Motor neuron (in vitro differentiated cells): ENCODE measurements at regions not wholly inside any gene's neighbourhood (a gene's known extent, or its start where the extent isn't known, plus 50 kb on each side); places are given as distances from the start of the nearest gene placed in this dataset.

ENCODE experiments used
- ATAC-seq, 8 experiments: fragments of 200-7000 bp; cut with Tn5 transposase; replicated peaks in 6 of 8; 2 replicates each; pipeline ENCODE4 v1.8.0; 2021; ENCODE audit warnings: mild to moderate bottlenecking in 8 of 8, moderate library complexity in 8 of 8
- H3K27ac ChIP-seq, 2 donors: fragments of 250-450 bp; sonication (Bioruptor Pico); 2 replicates each; pipeline ENCODE4 v1.9.0; 2021; ENCODE audit warnings: antibody characterized with exemption in 2 of 2, mild to moderate bottlenecking in 2 of 2, moderate library complexity in 1 of 2
- H3K4me1 ChIP-seq, 2 donors: fragments of 250-450 bp; sonication (Bioruptor Pico); replicated peaks in 1 of 2; 2 replicates each; pipeline ENCODE4 v1.6.1; 2021; ENCODE audit warnings: antibody characterized with exemption in 2 of 2, mild to moderate bottlenecking in 2 of 2, moderate library complexity in 1 of 2
- H3K4me3 ChIP-seq, 5 donors: fragments of 250-450 bp; sonication (Bioruptor Pico); 2 replicates each; pipeline ENCODE4 v1.9.0; 2021; ENCODE audit warnings: antibody characterized with exemption in 5 of 5, mild to moderate bottlenecking in 5 of 5, moderate library complexity in 4 of 5
- WGBS, 10 experiments: fragments of 450-650 bp; shearing (Covaris generic); methylation state at CpG; one replicate each; pipeline ENCODE4 v1.0.0; 2022; 5-methylcytosine and 5-hydroxymethylcytosine counted together
- in situ Hi-C, 9 experiments: fragments of 400-800 bp; cut with MboI; loops; one replicate each; pipeline ENCODE4 v1.15.0; 2021; ENCODE audit warnings: low sequenced_read_pairs in 9 of 9, low pct_unique_long_range_greater_than_20kb in 2 of 9; ENCODE audit not compliant: unreplicated experiment in 9 of 9

DNA sequence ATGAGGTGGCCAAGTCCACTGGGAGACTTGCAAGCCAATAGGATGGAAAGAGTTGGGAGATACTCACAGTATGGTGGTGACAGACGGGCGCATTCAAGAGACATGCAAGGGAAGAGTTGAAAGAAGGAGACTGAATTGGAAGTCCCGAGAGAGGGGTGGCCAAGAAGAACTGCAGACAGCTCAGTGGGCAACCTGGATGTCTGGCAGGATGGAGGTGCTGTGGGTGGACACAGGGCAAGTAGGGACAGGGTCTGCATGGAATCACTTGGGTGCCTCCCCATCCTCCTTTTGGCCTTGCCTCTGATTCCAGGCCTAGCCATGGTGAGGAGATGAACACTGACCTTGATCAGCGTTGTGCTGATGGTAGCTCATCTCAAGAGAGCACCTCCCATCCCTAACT is 235.7 kb upstream of the COPS8 start:
- Histone ChIP-seq H3K27ac (no peak overlapping the region), H3K4me3 (no peak overlapping the region), H3K4me1 (peaks cover 50 to 54% of the 10 kb centered on the region in 2 donors)
- WGBS, 10 experiments: 83 to 100% (median 100%) methylated on average over 1 to 4 of the region's 4 CpGs; no CpG with 5 or more reads in 4 of the 10 experiments
- ATAC-seq: no peak
- in situ Hi-C loops: no loop called here

DNA sequence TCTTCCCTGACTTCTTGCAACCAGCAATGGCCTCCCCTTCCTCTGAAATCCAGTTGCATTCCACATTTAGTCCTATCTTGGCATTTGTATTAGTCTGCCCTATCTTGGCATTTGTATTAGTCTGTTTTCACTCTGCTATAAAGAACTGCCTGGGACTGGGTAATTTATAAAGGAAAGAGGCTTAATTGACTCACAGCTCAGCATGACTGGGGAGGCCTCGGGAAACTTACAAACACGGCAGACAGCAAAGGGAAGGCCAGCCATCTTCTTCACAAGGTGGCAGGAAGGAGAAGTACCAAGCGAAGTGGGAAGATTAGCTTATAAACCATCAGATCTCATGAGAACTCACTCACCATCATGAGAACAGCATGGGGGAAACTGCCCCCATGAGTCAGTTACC is 234.5 kb upstream of the COPS8 start:
- 20 to 90% (median 58%) methylated on average over 1 to 3 of the region's 3 CpGs; no CpG with 5 or more reads in 2 of the 10 experiments for WGBS, 10 experiments
- no peak for ATAC-seq
- H3K4me1 ChIP-seq: peaks cover 56% of the 10 kb centered on the region in 2 donors
- in situ Hi-C loops: no loop called here
- no peak overlapping the region for H3K4me3 ChIP-seq
- H3K27ac ChIP-seq: no peak overlapping the region

DNA sequence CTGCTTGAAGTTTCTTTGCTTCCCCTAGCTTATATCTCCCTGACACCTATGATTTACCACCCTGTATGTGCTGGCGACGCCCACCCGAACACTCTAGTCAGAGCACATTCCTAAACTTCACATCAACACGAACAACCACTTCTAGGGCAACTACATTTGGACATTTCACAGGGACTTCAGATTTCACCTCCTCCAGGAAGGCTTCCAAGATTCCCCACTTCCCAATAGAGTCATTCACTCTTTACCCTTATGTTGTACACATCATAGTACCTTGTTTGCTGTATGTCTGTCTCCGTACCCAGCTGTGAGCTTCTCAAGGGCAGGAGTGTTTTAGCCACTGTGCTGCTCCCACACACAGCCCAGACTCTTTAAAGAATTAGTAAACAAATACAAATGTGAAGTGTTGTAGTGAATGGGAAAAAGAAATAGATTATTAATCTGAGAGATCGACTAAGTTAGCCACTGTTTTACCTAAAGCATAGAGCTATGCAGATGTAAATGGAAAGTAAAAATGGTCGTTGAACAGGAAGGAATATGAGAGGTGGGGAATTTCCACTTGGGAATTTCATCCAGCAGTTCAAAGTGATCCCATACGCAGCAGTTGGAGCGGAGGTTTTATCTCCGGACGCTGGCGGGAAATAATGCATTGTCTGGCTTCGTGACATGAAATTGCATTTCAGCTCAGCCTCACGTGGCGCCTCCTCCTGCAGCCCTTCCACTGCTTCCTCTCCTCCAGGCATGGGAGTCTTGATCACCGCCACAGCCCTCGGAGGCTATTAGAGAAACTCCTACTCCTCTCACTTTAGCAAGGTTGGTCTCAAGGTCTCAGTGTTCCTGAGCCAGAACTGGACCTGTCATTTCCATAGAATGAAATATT is 233.4 kb upstream of the COPS8 start:
- peak overlapping the region in 1 of 2 donors; percentile 8 for H3K27ac ChIP-seq
- peak in 2 of 8 experiments; percentile 7 to 13 for ATAC-seq
- 40 to 88% (median 66%) methylated on average over 1 to 14 of the region's 17 CpGs for WGBS, 10 experiments
- in situ Hi-C loops: no loop called here
- peaks cover 61% of the 10 kb centered on the region in 2 donors for H3K4me1 ChIP-seq
- no peak overlapping the region for H3K4me3 ChIP-seq

DNA sequence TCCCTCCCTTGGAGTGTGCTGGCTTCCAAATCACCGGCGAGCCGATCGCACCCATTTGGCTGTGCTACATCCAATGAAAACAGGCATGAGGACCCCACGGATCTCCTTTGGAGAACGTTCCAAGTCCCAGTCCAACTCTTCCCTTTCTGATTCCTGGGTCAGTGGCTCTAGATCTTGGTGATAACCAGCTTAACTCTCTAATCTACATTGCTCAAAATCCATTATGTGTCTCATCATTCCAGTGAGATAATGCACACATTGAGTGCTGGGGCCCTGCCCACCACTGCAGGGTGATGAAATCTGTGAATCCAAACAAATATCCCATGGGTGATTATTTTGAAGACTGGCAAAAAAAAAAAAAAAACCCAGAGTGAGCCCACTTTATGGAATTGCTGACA is 232.7 kb upstream of the COPS8 start:
- Histone ChIP-seq H3K27ac (peak overlapping the region in 1 of 2 donors; percentile 8), H3K4me3 (no peak overlapping the region), H3K4me1 (peaks cover 60 to 61% of the 10 kb centered on the region in 2 donors)
- ATAC-seq: peak in 1 of 8 experiments; percentile 11
- WGBS, 10 experiments: 82 to 100% (median 87%) methylated on average over 1 to 6 of the region's 6 CpGs; no CpG with 5 or more reads in 4 of the 10 experiments
- in situ Hi-C loops: no loop called here

DNA sequence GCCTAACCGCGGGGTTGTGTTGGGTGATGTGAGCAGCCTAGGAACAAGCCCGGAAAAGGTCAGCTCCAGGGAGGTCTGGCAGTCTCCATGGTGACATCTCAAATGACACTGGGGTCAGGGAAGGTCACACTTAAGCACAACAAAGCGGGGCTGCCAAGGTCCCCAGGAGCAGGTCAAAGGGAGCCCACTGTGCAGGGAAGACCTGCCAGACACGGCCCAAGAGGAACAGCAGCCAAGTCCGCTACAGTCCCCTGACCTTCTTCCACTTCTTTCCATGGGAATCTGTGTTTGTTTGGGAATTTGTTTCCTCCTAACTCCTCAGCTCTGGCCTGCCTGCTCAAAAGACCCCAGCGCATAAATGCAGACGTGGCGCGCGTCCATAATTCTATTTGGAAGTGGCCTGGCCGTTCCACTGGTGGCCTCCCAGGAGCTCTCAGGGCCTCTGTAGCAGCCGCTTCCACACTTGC is 232.1 kb upstream of the COPS8 start:
- no peak overlapping the region for H3K4me3 ChIP-seq
- peak overlapping the region in 1 of 2 donors; percentile 33 for H3K27ac ChIP-seq
- 0 to 100% (median 80%) methylated on average over 1 to 11 of the region's 13 CpGs; no CpG with 5 or more reads in 1 of the 10 experiments for WGBS, 10 experiments
- H3K4me1 ChIP-seq: peaks cover 54% of the 10 kb centered on the region in 2 donors
- ATAC-seq: peak in 1 of 8 experiments; percentile 13
- in situ Hi-C loops: no loop called here

DNA sequence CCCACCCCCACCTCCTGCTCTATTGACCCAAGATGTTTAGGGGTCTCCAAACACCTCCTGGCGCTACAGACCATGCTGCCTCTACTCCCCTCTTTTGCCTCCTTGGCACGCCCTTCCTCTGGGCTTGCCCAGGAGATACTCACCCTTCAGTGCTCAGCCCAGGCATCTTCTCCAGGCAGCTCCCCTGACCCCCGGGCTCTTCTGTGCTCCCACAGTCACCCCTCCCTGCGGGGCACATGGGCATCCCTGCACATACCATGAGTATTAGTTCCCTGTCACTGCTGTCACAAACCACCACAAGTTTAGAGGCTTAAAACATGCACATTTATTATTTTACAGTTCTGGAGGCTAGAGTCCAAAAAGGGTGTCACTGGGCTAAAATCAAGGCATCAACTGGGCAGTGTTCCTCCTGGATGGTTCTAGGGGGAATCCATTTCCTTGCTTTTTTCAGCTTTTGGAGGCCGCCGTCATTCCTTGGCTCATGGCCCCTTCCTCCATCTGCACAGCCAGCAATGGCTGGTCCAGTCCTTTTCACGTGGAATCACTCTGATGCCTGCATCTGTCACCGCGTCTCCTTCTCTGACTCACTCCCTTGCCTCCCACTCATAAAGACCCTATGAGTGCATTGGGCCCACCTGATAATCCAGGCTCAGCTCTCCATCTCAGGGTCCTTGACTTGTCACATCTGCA is 230.4 kb upstream of the COPS8 start:
- no peak overlapping the region for H3K27ac ChIP-seq
- in situ Hi-C loops: no loop called here
- H3K4me3 ChIP-seq: no peak overlapping the region
- no peak for ATAC-seq
- 70 to 100% (median 86%) methylated on average over 2 to 5 of the region's 9 CpGs; no CpG with 5 or more reads in 6 of the 10 experiments for WGBS, 10 experiments
- H3K4me1 ChIP-seq: peaks cover 56% of the 10 kb centered on the region in 2 donors

DNA sequence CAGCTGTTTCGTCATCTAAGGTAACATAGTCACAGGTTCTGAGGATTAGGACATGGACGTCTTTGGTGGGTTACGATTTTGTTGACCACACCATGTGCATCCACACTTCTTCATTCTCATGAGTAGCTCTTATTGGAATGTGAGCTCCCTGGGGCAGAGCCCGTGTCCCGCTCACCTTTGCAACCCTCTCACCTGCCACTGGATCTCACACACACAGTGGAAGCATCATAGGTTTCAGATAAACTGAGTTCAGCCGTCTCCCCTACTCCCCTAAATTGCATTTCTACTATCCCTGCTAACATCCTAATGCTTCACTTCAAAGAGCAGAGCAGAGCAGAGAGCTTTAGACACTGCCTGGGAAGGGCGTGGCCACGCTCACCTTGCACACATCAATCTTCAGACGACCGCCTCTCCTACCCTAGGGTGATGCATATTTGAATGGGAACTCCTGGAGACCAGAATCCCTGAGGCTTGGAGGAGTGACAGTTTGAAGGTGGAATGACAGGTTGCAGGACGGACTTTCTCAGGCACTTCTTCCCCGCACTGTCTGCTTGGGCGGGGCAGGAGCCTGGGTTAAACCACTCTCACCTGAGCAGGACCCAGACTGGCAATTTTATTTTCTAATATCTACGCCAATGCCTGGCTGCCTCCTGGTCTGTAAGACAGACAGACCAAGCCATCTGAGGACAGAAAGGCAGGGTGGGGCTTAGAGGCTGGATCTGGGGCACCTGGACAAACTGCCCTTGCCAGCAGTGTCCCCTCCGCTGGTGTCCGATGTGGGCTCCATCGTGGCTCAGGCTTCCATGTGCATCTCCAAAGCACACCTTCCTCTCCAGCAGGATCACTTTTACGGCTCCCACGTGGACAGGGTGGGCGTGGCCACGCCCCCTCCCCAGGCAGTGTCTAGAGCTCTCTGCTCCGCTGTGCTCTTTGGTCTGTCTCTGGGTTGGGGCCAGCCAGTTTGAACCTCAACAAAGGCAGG is 229.5 kb upstream of the COPS8 start:
- H3K4me1 ChIP-seq: peaks cover 54 to 57% of the 10 kb centered on the region in 2 donors
- no peak overlapping the region for H3K27ac ChIP-seq
- no peak overlapping the region for H3K4me3 ChIP-seq
- 29 to 89% (median 60%) methylated on average over 1 to 11 of the region's 22 CpGs; no CpG with 5 or more reads in 3 of the 10 experiments for WGBS, 10 experiments
- in situ Hi-C loops: no loop called here
- peak in 5 of 8 experiments; percentile 36 to 83 (median 68) for ATAC-seq

DNA sequence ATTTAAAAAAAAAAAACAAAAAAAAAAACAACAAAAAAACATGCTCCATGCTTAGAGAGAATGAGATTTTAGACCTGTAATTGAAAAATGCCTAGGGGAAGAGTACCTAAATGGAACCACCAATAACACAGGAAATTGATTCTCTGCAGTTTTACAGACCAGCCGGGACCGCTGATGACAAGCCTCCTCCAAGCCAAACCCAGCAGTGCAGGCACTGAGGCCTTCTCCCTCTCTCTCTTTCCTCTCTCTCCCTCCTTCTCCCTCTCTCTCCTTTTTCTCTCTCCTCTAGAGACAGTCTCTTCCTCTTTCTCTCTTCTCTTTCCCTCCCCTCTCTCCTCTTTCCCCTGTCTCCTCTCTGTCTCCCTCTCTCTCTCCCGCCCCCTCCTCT is 228.8 kb upstream of the COPS8 start:
- in situ Hi-C loops: no loop called here
- ATAC-seq: peak in 5 of 8 experiments; percentile 49 to 61 (median 54)
- H3K4me3 ChIP-seq: no peak overlapping the region
- peak overlapping the region in 1 of 2 donors; percentile 9 for H3K27ac ChIP-seq
- peaks cover 47 to 50% of the 10 kb centered on the region in 2 donors for H3K4me1 ChIP-seq
- WGBS, 10 experiments: 0% methylated on average over 2 of the region's 3 CpGs; no CpG with 5 or more reads in 9 of the 10 experiments

DNA sequence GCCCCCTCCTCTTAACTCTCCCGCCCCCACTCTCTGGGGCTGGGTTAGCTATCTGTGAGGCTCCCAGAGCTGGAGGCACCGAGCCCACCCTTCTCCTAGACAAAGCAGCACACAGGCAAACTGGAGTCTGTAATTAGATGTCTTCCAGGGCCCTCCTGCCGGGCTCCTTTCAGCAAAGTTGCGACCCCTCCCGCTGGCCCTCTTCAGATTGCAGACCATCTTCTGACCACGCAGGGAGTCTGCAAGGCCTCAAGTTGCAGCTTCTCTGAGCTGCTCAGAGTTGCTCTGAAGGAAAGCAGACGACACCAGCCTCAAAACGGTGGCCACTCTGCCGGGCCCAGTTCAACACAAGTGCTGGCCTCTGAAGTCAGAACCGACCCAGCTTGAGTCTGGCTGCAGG is 228.4 kb upstream of the COPS8 start:
- no CpG with 5 or more reads among the region's 10 CpGs for WGBS, 10 experiments
- H3K4me1 ChIP-seq: peaks cover 46 to 48% of the 10 kb centered on the region in 2 donors
- H3K27ac ChIP-seq: peak overlapping the region in 1 of 2 donors; percentile 9
- in situ Hi-C loops: no loop called here
- peak in 5 of 8 experiments; percentile 20 to 41 (median 26) for ATAC-seq
- H3K4me3 ChIP-seq: no peak overlapping the region

DNA sequence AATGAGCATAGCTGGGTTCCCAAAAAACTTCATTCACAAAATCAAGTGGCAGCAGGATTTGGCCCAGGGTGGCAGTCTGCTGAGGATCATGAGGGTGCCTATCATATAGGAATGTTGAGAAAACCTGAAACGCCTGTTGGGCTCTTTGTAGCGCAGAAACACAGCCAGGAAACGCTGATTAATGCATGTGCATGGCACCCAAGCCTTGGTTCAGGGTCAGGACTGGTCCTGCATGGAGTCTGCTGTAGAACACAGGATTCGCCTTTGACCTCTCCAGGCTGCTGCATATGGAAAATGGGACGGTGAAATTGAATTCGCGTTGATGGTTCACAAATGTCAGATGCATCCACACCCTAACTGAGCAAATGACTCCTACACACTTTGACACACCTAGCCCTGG is 227.9 kb upstream of the COPS8 start:
- WGBS, 10 experiments: 22 to 100% (median 65%) methylated on average over 1 to 3 of the region's 7 CpGs; no CpG with 5 or more reads in 4 of the 10 experiments
- Histone ChIP-seq H3K4me3 (no peak overlapping the region), H3K27ac (no peak overlapping the region), H3K4me1 (peaks cover 45 to 49% of the 10 kb centered on the region in 2 donors)
- ATAC-seq: no peak
- in situ Hi-C loops: no loop called here

DNA sequence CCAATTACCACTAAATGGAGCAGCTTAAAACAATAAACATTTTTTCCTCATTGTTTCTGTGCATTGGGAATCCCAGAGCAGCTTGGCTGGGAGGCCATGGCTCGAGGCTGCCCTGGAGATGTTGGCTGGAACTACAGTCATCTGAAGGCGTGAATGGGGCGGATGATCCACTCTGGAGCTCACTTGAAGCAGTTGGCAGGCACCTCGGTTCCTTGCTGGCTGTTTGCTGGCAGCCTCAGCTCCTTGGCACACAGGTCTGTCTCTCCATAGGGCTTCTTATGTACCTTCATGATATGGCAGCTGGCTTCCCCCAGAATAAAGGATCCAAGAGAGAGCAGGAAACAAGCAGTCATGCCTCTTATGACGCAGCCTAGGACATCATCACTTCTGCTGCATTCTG is 227.0 kb upstream of the COPS8 start:
- H3K4me3 ChIP-seq: no peak overlapping the region
- in situ Hi-C loops: no loop called here
- WGBS, 10 experiments: 69 to 100% (median 79%) methylated on average over 1 to 5 of the region's 5 CpGs; no CpG with 5 or more reads in 4 of the 10 experiments
- H3K4me1 ChIP-seq: peaks cover 42 to 47% of the 10 kb centered on the region in 2 donors
- ATAC-seq: no peak
- H3K27ac ChIP-seq: no peak overlapping the region

DNA sequence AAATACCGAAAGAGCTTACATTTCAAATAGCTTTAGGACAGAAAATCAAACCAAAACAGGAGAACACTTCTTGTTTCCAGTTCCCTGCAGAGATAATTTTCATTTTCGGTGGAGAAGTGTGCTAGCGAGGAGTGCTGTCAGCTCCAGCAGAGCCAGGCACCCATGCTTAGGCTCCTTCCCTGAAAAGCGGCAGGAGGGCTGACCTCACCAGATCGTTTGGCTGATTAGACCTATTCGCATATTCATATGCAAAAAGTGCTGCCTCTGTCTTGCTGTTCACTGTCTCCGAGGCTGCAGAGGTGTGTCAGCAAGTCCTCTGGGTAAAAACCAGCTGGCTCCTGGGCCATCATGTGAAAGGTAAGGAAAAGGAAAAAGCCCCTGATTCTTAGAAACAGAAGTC is 225.8 kb upstream of the COPS8 start:
- 14 to 96% (median 51%) methylated on average over 1 to 6 of the region's 7 CpGs; no CpG with 5 or more reads in 6 of the 10 experiments for WGBS, 10 experiments
- peak in 6 of 8 experiments; percentile 25 to 96 (median 44) for ATAC-seq
- H3K4me3 ChIP-seq: no peak overlapping the region
- H3K4me1 ChIP-seq: peaks cover 38 to 43% of the 10 kb centered on the region in 2 donors
- H3K27ac ChIP-seq: peak overlapping the region in 1 of 2 donors; percentile 66
- in situ Hi-C loops: no loop called here
